RWPE2 (cell line): ENCODE measurements at regions not wholly inside any gene's neighbourhood (a gene's known extent, or its start where the extent isn't known, plus 50 kb on each side); places are given as distances from the start of the nearest gene placed in this dataset.

Experiments used
- ATAC-seq: fragments of 200-7000 bp; cut with Tn5 transposase; 3 replicates; pipeline ENCODE4 v1.9.1; 2021; ENCODE audit warnings: low read depth
- DNase-seq: peaks from one replicate; pipeline ENCODE4 v3.0.0-alpha.2; 2020; ENCODE audit warnings: low spot score
- H3K27ac ChIP-seq: fragments of 450-650 bp; 2 replicates; pipeline ENCODE4 v1.5.1; 2017; ENCODE audit warnings: mild to moderate bottlenecking; ENCODE audit not compliant: poor library complexity, severe bottlenecking
- H3K27me3 ChIP-seq: fragments of 250-450 bp; sonication (Bioruptor Pico); 2 replicates; pipeline ENCODE4 v1.5.1; 2021; ENCODE audit warnings: mild to moderate bottlenecking, moderate library complexity; ENCODE audit not compliant: insufficient read depth, poor library complexity, severe bottlenecking
- H3K36me3 ChIP-seq: fragments of 250-450 bp; sonication (Bioruptor Pico); 2 replicates; pipeline ENCODE4 v1.5.1; 2020; ENCODE audit warnings: low read depth, mild to moderate bottlenecking, moderate library complexity
- H3K4me1 ChIP-seq: fragments of 250-450 bp; sonication (Bioruptor Pico); 2 replicates; pipeline ENCODE4 v1.5.1; 2021; ENCODE audit warnings: mild to moderate bottlenecking, moderate library complexity; ENCODE audit not compliant: insufficient read depth, poor library complexity, severe bottlenecking
- H3K4me3 ChIP-seq: fragments of 250-450 bp; sonication (Bioruptor Pico); 2 replicates; pipeline ENCODE4 v1.5.1; 2021; ENCODE audit warnings: mild to moderate bottlenecking, moderate library complexity; ENCODE audit not compliant: severe bottlenecking
- H3K9me3 ChIP-seq: fragments of 250-450 bp; sonication (Bioruptor Pico); 2 replicates; pipeline ENCODE4 v1.5.1; 2021; ENCODE audit warnings: mild to moderate bottlenecking, moderate library complexity; ENCODE audit not compliant: severe bottlenecking
- TF ChIP-seq, protein P1 (sequence below): fragments of 450-650 bp; IDR thresholded peaks from one replicate; pipeline ENCODE4 v1.5.1; 2017; ENCODE audit warnings: mild to moderate bottlenecking, moderate library complexity; ENCODE audit not compliant: poor library complexity, severe bottlenecking

DNA sequence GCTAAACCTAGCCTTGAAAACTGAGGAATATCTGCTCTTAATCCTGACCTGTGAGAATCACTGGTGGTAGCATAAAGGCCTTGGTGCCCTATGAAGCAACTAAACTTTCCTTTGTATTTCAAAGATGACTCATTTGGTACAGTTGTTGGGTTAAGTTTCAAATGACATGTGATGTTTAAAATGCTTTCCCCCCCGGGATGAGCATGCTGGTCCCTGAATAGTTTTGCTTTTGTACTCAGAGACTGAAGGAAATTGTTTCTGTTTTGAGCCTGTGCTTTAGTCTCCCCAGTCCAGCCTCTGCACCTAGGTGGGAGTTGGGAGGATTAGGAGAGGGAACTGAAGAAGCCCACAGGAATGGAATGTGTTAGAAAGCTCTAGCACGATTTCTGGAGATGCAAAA is 258.9 kb upstream of the NPY start:
- ATAC-seq (peak; percentile 52; the same call in 2 of the 3 replicates), DNase-seq (no peak)
- H3K4me1 ChIP-seq = no peaks in the 10 kb centered on the region
- no peaks in the 10 kb centered on the region for H3K36me3 ChIP-seq
- H3K4me3 ChIP-seq = no peak overlapping the region
- H3K27me3 ChIP-seq = no peaks in the 10 kb centered on the region
- H3K27ac ChIP-seq = no peak overlapping the region
- TF ChIP-seq, protein P1, sequence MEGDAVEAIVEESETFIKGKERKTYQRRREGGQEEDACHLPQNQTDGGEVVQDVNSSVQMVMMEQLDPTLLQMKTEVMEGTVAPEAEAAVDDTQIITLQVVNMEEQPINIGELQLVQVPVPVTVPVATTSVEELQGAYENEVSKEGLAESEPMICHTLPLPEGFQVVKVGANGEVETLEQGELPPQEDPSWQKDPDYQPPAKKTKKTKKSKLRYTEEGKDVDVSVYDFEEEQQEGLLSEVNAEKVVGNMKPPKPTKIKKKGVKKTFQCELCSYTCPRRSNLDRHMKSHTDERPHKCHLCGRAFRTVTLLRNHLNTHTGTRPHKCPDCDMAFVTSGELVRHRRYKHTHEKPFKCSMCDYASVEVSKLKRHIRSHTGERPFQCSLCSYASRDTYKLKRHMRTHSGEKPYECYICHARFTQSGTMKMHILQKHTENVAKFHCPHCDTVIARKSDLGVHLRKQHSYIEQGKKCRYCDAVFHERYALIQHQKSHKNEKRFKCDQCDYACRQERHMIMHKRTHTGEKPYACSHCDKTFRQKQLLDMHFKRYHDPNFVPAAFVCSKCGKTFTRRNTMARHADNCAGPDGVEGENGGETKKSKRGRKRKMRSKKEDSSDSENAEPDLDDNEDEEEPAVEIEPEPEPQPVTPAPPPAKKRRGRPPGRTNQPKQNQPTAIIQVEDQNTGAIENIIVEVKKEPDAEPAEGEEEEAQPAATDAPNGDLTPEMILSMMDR = no peak
- no peaks in the 10 kb centered on the region for H3K9me3 ChIP-seq

DNA sequence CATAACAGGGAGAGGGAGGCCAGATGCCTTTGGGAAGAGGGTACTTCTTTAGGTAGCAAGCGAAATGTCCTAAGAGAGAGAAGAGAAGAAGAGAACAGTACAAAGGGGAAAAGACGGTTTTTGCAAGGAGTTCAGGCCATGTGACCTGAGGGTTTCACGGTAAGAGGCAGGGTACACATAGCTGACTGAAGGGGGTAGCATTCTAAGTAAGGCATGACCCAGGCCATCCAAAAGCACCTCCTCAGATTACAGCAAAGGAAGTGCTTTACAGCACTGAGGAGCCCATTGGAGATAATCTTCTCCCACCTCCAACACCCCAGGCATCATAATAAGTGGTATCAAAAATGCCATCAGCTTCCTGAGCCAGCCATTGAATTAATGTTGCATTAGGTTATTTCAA is 258.2 kb upstream of the NPY start:
- no peak for DNase-seq
- TF ChIP-seq, protein P1 = no peak
- H3K4me1 ChIP-seq = no peaks in the 10 kb centered on the region
- no peak overlapping the region for H3K27ac ChIP-seq
- no peak overlapping the region for H3K4me3 ChIP-seq
- no peaks in the 10 kb centered on the region for H3K27me3 ChIP-seq
- no peak for ATAC-seq
- H3K9me3 ChIP-seq = no peaks in the 10 kb centered on the region
- no peaks in the 10 kb centered on the region for H3K36me3 ChIP-seq

DNA sequence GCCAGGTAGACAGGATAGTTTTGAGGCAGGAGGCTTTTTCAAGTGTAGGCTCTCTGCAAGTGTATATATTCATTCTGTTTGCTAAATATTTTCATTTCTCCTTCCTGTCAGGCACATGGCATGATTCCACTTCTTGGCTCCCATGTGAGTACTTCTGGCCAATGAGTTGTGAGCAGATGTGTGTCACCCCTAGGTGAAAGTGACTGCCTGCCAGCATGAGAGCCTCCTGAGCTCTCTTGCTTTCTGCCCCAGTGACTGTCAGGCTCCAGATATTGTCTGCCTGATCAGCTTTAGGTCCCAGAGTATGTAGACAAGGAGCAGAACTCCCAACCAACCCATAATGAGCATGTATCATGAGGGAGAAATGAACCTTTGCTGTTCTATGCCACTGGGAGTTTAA is 257.6 kb upstream of the NPY start:
- Histone ChIP-seq H3K36me3 (no peaks in the 10 kb centered on the region), H3K9me3 (no peaks in the 10 kb centered on the region), H3K27me3 (no peaks in the 10 kb centered on the region), H3K27ac (no peak overlapping the region), H3K4me1 (no peaks in the 10 kb centered on the region), H3K4me3 (no peak overlapping the region)
- TF ChIP-seq, protein P1 = no peak
- DNase-seq (no peak), ATAC-seq (no peak)

DNA sequence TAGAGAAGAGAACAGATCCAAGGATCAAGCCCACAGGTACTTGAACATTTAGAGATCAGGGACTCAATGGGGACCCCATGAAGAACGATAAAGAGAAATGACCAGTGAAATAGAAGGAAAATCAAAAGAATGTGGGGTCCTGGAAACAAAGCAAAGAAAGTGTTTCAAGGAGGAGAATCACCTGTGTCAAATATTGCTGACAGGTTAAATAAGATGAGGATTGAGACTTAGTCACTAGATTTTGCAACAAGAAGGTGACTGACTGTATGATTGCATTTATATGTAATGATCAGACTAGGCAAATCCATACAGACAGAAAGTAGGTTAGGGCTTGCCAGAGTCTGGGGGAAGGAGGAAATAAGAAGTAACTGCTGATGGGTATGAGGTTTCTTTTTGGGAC is 254.9 kb upstream of the NPY start:
- no peaks in the 10 kb centered on the region for H3K27me3 ChIP-seq
- no peaks in the 10 kb centered on the region for H3K4me1 ChIP-seq
- TF ChIP-seq, protein P1 = no peak
- ATAC-seq (no peak), DNase-seq (no peak)
- H3K9me3 ChIP-seq = no peaks in the 10 kb centered on the region
- H3K27ac ChIP-seq = no peak overlapping the region
- no peaks in the 10 kb centered on the region for H3K36me3 ChIP-seq
- no peak overlapping the region for H3K4me3 ChIP-seq

DNA sequence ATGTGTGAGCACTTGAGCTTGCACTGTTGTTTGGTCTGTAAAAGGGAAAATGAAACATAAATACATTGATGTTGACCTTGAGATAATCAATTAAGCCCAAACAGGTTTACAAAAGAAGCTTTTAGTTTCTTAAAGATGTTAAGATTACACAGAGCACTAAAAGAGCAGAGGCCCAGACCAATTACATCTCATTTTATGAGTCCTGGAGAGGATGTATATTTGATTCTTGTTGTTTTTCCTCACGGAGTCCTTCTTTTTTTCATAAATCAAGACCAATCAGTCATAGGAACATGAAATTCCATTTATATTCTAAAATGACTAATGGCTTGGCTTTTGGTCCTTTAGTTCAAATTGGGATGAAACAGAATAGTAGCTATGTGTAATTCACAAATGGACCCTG is 249.7 kb upstream of the NPY start:
- H3K4me3 ChIP-seq = no peak overlapping the region
- no peaks in the 10 kb centered on the region for H3K9me3 ChIP-seq
- no peaks in the 10 kb centered on the region for H3K4me1 ChIP-seq
- H3K27me3 ChIP-seq = no peaks in the 10 kb centered on the region
- TF ChIP-seq, protein P1 = no peak
- no peak for DNase-seq
- no peak for ATAC-seq
- no peak overlapping the region for H3K27ac ChIP-seq
- H3K36me3 ChIP-seq = no peaks in the 10 kb centered on the region
